DMS114 treated with DMSO at 0.1 percent for 48 hours (cell line): ENCODE measurements at regions not wholly inside any gene's neighbourhood (a gene's known extent, or its start where the extent isn't known, plus 50 kb on each side); places are given as distances from the start of the nearest gene placed in this dataset.

Experiments
- DNase-seq: peaks from one replicate; lab custom pipeline; 2025; ENCODE audit not compliant: unreplicated experiment; lab: John Stamatoyannopoulos, UW

DNA sequence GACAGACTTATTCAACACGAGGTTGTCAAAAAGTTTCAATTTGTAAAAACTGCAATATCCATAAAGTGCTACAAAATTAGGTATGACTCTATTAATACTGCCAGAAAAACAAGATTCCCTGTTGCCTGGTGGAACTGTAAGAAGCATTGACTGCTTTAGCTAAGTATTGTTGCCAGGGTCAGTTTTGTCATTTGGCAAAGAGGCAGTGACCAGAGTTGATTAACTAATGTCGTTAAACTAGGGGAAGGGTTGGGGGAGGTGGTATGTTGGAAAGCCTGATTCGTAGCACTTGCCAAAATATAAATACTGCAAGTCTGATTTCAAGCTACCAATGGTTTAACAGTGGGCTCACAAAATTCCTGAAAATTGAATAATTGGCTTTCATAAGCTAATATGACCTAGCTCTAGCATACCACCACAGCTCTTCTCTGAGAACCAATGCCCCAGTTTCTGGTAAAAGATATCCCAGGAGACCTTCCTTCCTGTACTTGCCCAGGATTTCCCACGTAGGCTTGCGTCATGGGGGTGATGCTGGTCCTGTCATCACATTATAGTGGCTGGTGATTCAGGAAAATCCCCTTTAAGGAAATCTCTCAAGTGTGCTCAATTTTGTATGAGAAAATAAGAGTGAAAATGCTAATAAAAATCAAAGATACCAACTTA, 266.4 kb upstream of the TBC1D5 start:
- DNase-seq: no peak

DNA sequence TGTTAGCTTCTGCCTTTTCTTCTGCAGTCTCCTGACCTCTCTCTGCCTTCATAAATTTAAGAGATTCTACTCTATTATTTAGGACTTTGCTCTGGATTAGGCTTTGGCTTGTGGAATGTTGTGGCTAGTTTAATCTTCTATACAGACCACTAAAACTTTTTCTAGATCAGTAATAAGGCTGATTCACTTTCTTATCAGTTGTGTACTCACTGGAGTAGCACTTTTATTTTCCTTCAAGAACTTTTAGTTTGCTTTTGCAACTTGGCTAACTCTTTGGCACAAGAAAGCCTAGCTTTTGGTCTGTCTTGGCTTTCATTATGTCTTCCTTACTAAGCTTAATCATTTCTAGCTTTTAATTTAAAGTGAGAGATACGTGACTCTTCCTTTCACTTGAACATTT, 265.5 kb upstream of the TBC1D5 start:
- DNase-seq: no peak

DNA sequence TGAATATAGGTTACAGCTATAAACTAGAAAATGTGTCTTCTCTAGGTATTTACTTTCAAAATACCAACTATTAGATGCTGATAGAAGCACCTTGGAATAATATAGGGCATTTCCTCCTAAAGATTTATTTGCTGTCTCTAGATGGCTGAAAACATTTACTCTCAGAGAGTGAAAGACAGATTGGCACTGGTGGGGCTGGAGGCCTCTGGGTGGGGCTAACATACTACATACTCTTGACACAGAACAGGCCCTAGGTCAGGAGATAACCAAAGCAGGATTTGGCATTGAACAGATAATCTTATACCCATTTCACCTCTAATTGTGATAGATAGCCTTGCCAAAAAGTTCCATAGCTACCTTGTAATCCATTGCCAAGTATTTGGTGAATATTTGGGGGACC, 253.3 kb upstream of the TBC1D5 start:
- no peak for DNase-seq

DNA sequence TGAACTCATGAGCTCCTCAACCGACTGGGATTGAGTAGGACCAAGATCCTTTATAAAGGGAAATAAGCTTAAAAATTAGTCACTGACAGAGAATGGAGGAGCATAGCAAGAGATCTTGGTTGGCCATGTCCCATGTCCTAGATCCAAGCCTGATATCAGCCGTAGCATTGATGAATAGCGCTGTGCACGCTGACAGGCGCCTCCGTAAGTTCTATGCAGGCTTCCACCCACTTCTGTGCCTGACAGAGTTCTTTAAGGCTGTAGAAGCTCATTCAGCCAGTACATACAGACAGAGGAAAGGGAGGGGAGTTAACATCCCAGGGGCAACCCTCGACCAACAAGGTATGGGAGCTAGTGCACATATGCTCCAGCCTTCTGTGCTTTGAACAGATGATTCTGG, 251.7 kb upstream of the TBC1D5 start:
- DNase-seq: no peak

DNA sequence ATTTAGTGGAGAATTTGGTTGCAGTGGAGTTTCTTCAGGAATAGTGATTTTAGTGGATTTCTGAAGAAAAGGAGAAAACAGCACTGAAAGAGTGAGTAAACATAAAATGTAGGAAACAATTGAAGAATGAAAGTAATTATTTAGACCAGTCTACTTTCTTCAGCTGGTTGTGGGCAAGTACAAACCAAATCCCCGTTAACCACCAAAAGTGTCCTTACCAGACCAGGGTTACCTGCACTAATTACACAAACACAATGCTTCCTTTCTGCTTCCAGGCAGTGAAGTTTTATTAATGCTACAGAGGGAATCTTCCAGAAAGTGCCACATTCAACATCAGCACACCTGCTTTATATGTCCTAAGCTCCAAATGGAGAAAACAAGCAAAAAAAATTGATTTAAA, 248.0 kb upstream of the TBC1D5 start:
- DNase-seq: no peak

DNA sequence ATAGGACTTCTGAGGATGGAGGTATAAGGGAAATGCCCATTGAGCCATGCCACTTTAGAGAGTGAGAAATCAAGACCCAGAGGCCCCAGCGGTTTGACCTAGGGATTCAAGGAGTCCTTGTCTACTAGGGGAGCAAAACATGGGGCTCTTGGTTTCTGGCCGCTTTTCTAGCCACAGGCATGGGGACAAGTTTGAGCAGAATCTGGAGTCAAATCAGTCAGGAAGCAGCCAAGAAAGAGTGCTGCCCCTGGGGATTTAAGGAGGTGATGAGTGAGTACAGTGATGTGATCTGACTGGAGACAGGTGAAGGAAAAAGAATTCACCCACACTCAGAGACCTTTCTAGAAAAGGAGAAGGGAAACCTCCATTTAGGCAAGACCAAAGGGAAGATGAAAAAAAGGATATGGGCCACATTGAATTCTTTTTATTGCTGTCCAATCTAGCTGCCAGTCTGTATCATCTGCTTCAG, 244.0 kb upstream of the TBC1D5 start:
- no peak for DNase-seq

DNA sequence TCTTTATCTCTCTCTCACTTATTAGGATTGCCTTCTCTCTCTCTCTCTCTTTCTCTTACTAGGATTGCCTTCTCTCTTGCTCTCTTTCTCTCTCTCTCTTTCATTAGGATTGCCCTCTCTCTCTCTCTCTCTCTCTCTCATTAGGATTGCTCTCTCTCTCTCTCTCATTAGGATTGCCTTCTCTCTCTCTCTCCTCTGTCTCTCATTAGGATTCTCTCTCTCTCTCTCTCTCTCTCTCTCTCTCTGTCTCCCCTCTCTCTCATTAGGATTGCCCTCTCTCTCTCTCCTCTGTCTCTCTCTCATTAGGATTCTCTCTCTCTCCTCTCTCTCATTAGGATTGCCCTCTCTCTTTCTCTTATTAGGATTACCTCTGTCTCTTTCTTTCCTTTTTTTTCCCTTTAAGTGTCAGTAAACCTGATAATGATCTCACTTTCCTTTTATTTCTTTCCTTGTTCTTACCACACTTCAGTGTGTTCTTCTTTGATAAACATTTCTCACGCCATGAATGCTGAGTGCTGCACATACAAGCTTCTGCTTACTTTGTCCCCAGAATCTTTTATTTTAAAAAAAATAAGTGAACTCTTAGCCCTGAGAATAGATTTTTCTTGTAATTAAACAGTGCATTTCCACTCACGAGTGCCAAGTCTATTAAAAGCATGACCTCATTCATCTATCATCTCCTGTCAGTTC, 243.4 kb upstream of the TBC1D5 start:
- no peak for DNase-seq

DNA sequence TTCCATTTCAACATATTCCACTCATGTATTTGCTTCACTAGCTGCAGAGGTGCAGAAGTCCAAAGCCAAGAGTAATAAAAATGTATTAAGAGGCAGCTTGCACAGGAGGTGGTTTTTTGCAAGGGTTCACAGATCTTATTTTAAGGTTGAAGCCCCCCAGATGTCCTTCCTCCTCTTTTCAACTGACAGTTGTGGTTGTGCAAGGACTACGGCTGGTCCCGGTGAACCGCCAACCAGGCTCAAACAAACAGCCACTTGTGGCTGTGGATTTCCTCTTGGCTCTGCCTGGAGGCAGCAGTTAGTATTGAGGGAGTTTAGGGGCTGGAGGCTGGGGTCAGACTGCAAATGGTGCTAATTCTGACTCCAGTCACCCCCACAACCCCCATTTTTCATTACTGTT, 240.7 kb upstream of the TBC1D5 start:
- DNase-seq: no peak

DNA sequence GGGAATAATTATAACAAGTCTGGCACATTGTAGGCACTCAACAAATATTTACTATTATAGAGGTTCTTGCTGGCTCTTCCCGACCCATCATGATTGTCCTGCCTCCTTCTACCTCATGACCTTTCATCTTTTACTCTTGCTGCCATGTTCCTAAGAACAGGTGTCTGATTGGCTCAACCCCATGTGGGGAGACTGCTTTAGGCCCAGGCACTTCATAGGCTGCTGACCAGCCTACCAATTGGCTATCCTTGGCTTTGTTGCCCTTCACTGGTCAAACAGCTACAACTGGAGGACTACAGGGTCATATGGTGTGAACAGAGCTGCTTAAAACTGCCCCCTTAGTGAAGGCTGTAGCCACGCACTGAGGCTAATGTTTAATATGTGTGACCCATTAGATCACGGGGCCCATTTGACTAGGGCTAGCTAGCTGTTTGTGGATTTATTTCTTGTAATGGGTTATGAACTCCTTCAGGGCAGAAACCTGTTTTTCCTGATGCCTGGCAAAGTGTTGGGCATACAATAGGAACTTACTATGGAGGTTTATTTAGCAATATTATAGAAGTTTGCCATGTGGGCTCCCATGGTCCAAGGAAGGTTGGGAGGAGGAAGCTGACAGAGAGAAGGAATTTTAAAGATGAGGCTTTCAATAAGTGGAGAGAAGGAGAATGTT, 239.9 kb upstream of the TBC1D5 start:
- no peak for DNase-seq

DNA sequence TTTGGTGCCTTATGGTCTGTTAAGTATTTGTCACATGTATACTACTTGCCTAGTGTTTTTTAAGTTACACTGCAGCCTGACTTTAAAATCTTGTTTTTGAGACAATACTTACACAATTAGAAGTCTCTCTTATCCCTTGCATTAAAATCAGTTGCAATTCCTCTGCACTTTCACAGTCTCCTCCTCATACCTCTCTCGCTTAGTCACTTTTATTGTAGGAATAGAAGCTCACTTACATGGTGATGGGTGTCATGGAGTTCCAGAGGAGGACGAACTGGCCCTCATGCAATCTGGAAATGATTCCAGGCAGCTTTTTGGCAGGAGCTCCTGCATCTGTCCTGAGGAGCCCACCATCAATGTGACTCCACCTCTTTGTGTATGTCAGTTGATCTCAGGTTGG, 238.4 kb upstream of the TBC1D5 start:
- no peak for DNase-seq

DNA sequence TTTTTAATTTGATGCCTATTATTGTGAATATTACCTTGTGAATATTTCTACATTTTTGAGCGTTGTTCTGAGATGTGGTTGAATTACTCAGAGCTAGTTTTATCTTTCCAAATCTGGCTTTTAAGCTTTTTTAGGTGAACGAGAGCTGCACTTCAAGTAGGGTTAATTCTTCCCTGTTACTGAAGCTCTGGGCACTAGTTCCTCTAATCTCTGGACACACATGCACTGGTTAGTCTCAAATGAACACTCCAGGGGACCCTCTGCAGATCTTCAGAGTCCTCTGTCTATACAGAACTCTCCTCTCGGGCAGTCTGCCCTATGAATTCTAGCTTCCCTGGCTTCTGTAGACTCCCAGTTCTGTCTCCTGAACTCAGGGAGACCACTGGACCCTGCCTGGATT, 237.5 kb upstream of the TBC1D5 start:
- no peak for DNase-seq

DNA sequence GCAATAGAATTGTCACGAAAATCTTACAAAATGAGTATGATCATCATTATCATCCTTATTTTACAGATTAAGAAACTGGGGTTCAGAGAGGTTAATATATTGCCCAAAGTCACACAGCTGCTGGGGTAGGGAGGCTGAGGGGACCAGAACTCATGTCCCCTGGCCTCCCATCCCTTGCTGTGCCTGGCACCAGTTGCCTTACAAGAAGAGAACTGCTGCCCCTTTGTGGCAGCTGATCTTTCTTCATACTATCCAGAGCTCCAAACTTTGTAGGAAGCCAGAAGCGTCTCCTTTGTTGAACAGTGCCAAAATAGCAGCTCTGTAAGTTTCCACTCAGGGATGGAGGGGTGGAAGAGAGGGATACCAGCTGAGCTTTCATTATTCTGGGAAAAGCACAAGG, 236.8 kb upstream of the TBC1D5 start:
- no peak for DNase-seq

DNA sequence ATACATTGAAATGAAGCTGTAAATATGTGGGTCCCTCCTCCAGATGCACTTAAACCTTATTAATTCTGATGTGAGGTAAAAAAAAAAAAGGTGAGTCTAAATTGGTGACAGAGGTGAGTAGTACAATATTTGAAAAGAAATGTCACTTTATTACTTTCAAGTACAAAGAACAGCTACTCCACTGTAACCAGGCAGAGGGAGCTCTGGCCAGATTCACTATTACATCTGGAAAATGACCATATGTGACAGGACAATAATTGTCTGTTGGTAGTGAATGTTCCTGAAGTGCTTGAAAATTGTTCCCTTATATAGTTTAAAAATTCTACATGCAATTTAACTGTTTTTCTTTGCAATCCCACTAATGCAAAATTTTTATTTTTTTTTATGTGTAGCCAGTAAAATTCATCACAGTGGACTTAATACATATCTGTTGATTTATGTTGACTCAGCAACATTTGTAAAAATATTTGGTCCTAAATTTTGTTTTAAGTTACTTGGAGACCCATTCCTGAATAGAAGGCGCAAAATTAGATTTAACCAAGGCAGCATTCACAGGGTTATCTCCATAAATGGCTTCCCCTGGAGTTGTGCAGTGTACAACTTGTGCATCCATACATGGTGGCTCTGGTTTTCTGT, 231.9 kb upstream of the TBC1D5 start:
- DNase-seq: no peak

DNA sequence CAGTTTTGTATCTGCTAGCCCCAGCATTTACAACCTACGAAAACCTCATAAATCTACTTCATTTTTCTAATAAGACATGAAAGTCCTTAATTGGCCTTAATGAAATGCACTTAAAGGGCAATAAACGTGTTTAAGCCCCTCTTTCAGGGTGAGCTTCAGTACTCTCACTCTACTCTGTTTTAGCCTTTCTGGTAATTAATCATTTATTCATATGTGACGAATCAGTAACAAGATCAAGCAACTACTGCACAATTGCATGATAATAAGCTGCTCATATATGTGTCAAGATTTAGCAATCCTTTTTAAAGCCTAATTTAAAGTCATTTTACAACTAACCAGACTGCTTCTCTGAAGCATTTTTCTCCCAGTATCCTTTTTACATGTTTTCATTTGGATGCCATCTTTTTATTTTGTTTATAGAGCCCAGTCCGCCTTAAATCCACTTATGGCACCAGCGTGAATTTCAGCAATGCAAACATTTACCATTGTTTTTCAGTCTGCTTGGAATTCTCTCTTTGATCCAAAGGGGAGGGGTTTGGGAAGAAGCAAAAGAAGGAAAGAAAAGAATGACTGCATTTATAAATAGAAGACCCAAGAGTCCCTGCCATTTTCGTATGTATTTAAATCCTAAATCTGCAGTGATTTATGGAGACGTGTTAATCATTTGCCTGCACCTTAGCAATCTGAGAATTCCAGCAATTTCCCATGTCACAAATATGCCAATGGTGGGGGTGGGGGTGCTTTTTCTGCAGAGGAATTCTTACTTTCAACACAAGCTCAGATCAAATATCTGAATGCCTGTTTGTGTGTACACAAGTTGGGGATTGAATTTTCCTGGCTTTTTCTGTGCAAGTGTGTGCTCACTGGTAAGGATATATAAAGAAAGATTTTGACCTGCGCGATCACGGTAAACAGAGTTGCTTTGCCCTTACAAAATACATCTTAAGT, 230.8 kb upstream of the TBC1D5 start:
- DNase-seq: no peak

DNA sequence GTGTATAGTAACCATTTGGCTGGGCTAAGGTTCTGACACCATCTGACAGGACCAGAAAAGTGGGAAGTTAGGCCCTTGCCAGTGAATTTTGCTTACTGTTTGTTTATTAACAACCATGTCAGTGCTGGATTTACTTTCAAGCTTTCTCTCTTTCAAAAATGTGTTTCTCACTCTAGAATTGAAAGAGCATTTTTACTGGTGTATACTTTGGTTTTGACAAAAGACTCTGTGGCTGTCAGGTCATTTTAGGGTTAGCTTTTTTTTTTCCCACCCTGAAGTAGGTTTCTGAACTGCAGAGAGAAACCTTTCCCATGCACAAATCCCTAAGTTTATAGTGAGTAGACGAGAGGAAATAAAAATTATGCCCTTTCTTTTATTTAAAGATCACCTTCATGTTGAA, 230.0 kb upstream of the TBC1D5 start:
- DNase-seq: no peak

DNA sequence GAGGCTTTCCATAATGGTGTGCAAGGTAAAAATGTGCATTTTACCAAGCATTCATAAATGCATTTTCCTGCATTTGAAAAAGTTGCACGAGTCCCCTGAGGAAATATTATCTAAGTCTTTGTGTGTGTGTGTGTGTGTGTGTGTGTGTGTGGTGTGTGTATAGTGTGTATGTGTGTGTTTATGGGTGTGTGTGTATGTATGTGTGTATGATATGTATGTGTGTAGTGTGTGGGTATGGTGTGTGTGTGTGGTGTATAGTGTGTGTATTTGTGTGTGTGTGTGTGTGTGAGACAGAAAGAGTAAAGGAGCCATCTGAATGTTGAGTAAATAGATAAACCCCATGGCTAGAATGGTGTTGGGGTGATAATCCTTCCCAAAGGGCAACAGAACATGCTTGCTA, 229.6 kb upstream of the TBC1D5 start:
- DNase-seq: no peak

DNA sequence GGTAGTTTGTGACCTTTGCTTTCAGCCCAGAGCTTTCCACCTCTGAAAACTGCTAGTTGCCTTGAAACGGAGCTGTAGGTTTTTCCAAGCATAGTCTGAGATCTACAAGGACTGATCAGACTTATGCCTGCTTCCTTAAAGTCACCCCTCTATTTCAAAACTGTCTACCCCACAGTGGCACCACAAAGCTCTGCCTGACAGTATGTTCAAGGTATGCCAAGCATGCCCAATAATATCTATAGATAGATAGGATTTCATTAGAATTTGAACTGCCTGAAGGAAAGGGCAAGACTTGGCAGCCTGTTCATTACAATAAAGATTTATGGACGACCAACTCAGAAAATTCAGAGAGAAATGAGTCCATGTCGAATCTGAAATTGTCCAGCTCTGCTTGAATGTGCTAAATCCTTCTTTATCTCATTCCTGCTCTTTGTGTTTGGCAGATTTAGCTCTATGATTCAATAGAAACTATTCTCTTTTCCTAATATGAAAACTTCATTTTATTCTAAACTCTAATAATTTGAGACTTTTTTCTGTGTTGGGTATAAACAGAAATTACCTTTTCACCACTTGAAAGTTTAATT, 227.6 kb upstream of the TBC1D5 start:
- DNase-seq: no peak

DNA sequence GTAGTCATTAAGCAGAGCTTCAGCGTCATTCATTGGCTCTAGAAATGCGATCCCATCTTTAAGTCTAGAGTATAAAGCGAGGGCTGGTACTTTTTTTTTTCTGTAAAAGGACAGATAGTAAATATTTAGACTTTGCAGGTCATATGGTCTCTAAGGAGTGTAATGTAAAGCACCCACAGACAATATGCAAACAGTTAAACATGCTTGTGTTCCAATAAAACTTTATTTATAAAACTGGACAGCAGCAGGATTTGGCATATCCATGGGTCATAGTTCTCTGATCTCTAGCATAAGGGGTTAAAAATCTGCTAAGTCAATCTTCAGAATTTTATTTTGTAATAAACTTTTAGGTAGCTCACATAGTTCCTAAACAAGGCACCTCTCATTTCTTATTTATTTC, 226.8 kb upstream of the TBC1D5 start:
- no peak for DNase-seq

DNA sequence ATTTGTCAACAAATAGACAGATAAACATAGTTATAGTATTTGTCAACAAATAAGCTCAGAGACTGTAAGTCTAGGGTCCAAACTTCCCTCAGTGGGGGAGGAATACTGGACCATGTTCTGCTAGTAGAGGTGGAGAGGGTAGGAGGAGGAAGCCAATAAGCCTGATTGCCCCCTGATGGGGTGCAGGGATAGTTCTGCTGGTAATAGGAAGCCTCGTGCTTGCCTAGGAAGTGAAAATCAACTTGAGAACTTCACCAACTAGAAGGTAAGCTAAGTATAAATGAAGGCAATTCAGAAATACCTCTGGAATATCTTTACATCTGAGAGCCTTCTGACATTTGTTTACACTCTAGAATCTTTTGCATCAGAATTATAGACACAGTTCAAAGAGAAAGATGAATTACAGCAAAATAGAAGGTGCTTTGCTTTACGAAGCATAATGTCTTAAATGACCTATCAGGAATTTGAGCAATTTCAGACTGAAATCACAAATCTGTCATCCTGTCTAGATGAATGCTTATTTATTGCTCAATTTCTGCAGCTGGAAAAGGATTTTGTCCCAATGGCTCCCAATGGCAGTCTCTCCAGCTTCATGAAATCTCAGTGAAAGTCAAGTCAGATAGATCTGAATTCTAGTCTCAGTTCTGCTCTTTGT, 225.6 kb upstream of the TBC1D5 start:
- DNase-seq: no peak

DNA sequence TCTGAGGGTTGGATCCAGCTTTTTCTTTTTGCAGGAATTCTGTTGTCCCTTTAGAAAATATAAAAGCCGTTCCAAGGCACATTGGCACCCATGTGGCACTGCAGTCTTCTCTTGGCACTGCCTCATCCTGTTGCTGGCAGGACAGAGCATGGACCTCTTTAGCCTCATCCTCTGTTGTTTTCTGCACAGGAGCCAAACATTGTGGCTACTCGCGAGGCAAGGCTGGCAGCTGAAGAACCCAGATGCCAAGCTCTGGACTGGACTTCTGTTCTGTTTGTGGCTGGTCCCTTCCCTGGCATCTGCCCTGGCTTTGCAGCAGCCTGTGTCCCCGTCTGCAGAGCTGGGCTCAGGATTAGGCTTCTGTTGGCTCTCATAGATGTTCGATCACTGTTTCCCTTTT, 224.7 kb upstream of the TBC1D5 start:
- no peak for DNase-seq
